HepG2 (cell line): ENCODE measurements at regions not wholly inside any gene's neighbourhood (a gene's known extent, or its start where the extent isn't known, plus 50 kb on each side); places are given as distances from the start of the nearest gene placed in this dataset.

Experiments used
- ATAC-seq: fragments of 200-7000 bp; cut with Tn5 transposase; 3 replicates; pipeline ENCODE4 v1.9.1; 2020; ENCODE audit warnings: mild to moderate bottlenecking, moderate library complexity
- BruUV-seq: library from RNA; stranded (reverse); fragments of 400-500 nt; replicated peaks from 2 replicates; lab custom pipeline; 2021; lab: Mats Ljungman, UMichigan
- CTCF ChIA-PET: fragments of 300-600 bp; formaldehyde crosslinking; extraction: SDS; loops from one replicate; lab custom pipeline; 2021; ENCODE audit warnings: low total read pairs, inconsistent platforms, low intra/inter-chr PET ratio; lab: Yijun Ruan, JAX
- POLR2A ChIA-PET: fragments of 350-600 bp; sonication (Branson Sonifier 250); formaldehyde crosslinking; loops from one replicate; lab custom pipeline; 2020; ENCODE audit warnings: antibody characterized with exemption, inconsistent platforms; lab: Yijun Ruan, JAX
- DNase-seq: peaks from one replicate; pipeline ENCODE4 v3.0.0-alpha.2; 2015; ENCODE audit warnings: low spot score
- FAIRE-seq: peaks from 3 replicates; lab custom pipeline; 2011; peaks lifted over from hg19 to GRCh38; lab: Jason Lieb, UNC
- H2AFZ ChIP-seq: one replicate; pipeline ENCODE4 v1.6.1; 2011; ENCODE audit warnings: low read length, inconsistent platforms
- H3K27ac ChIP-seq: fragments of 300-600 bp; 3 replicates; pipeline ENCODE4 v1.8.0; 2011; ENCODE audit warnings: mixed run types, mild to moderate bottlenecking, mixed read lengths, low read length, inconsistent platforms; ENCODE audit not compliant: insufficient read depth; ENCODE audit errors: extremely low read length
- H3K27me3 ChIP-seq, 2 experiments: fragments of 200-600 bp in 1 of 2; 2 replicates in 1 of 2; 3 replicates in 1 of 2; pipeline versions ENCODE4 v1.6.0 to v1.8.0; 2011; ENCODE audit warnings: low read length in 2 of 2, mild to moderate bottlenecking in 2 of 2, moderate library complexity in 2 of 2, inconsistent platforms in 1 of 2; ENCODE audit not compliant: insufficient read depth in 2 of 2, control insufficient read depth in 1 of 2
- H3K36me3 ChIP-seq, 2 experiments: fragments of 200-600 bp in 1 of 2; replicated peaks in 1 of 2; 2 replicates in 1 of 2; 3 replicates in 1 of 2; pipeline versions ENCODE4 v1.5.1 to v1.8.0; 2011; ENCODE audit warnings: low read length in 2 of 2, inconsistent platforms in 1 of 2; ENCODE audit not compliant: insufficient read depth in 2 of 2, control insufficient read depth in 1 of 2
- H3K4me1 ChIP-seq: 2 replicates; pipeline ENCODE4 v1.5.1; 2012; ENCODE audit warnings: low read length, inconsistent platforms; ENCODE audit not compliant: insufficient read depth
- H3K4me2 ChIP-seq: 2 replicates; pipeline ENCODE4 v1.6.0; 2011; ENCODE audit warnings: low read depth, low read length, inconsistent platforms
- H3K4me3 ChIP-seq, 3 experiments: fragments of 200-600 bp in 1 of 3; sonication (generic), shearing (Covaris generic) in 1 of 3; replicated peaks in 1 of 3; 2 replicates each; pipeline ENCODE4 v1.5.1; 2011 to 2016; ENCODE audit warnings: low read length in 3 of 3, inconsistent platforms in 2 of 3, low read depth in 2 of 3, mild to moderate bottlenecking in 2 of 3, control low read depth in 1 of 3, mixed read lengths in 1 of 3; ENCODE audit not compliant: insufficient read depth in 1 of 3
- H3K79me2 ChIP-seq: one replicate; pipeline ENCODE4 v1.6.1; 2011; ENCODE audit warnings: low read length, inconsistent platforms; ENCODE audit not compliant: insufficient read depth
- H3K9ac ChIP-seq: 2 replicates; pipeline ENCODE4 v1.6.0; 2011; ENCODE audit warnings: mild to moderate bottlenecking, low read depth, low read length, inconsistent platforms; ENCODE audit not compliant: insufficient read depth
- H3K9me3 ChIP-seq: 2 replicates; pipeline ENCODE4 v1.5.1; 2012; ENCODE audit warnings: mild to moderate bottlenecking, low read length
- H4K20me1 ChIP-seq: 2 replicates; pipeline ENCODE4 v1.6.0; 2011; ENCODE audit warnings: inconsistent platforms, mild to moderate bottlenecking, low read length, moderate library complexity; ENCODE audit not compliant: insufficient read depth
- AKNA ChIP-seq: sonication (generic); formaldehyde crosslinking; IDR thresholded peaks from 2 replicates; pipeline ENCODE4 v1.4.0; 2020; ENCODE audit warnings: missing genetic modification reagents, borderline replicate concordance
- CAMTA2 ChIP-seq: sonication (generic); formaldehyde crosslinking; IDR thresholded peaks from 2 replicates; pipeline ENCODE4 v1.4.0; 2020; ENCODE audit warnings: mild to moderate bottlenecking, missing genetic modification reagents, borderline replicate concordance
- PREB ChIP-seq: sonication (generic); formaldehyde crosslinking; IDR thresholded peaks from 2 replicates; pipeline ENCODE4 v1.4.0; 2020; ENCODE audit warnings: missing genetic modification reagents
- STAT5B ChIP-seq: sonication (generic); formaldehyde crosslinking; IDR thresholded peaks from 2 replicates; pipeline ENCODE4 v1.4.0; 2020; ENCODE audit warnings: missing genetic modification reagents
- ZNF441 ChIP-seq: sonication (generic); formaldehyde crosslinking; IDR thresholded peaks from 2 replicates; pipeline ENCODE4 v1.7.0; 2021; ENCODE audit warnings: missing genetic modification reagents, borderline replicate concordance
- WGBS: methylation state at CpG from one replicate; pipeline ENCODE4 v1.1.6; 2017; ENCODE audit warnings: low lambda C conversion rate; 5-methylcytosine and 5-hydroxymethylcytosine counted together
- in situ Hi-C: cut with HindIII; loops from 2 replicates; pipeline ENCODE4 v1.10.0; 2017; ENCODE audit warnings: low pct_unique_long_range_greater_than_20kb; ENCODE audit not compliant: extremely low pct_ligation_motif_present
- intact Hi-C: fragments of 100-400 bp; cut with micrococcal nuclease; formaldehyde crosslinking; loops from one replicate; pipeline ENCODE4 v1.10.0; 2022; ENCODE audit not compliant: unreplicated experiment

- intact Hi-C loops (no loop called here), in situ Hi-C loops (loop anchor here (25.0 kb wide), 1 partner anchor 479 kb away; no protein-coding TSS in a partner anchor)
- no peak overlapping the region for H3K4me3 ChIP-seq
- ATAC-seq (no peak), FAIRE-seq (no peak), DNase-seq (no peak)
- WGBS = 81% methylated on average over 1 of the region's 1 CpG
- no peaks in the 10 kb centered on the region for H4K20me1 ChIP-seq
- no TSS peak for BruUV-seq
- no peak overlapping the region for H3K27ac ChIP-seq
- no peaks in the 10 kb centered on the region for H3K27me3 ChIP-seq
- POLR2A ChIA-PET = no interaction called here
- no peaks in the 10 kb centered on the region for H3K79me2 ChIP-seq
- no peak for TF ChIP-seq PREB (CRISPR knock-in tag)
- no peak for TF ChIP-seq AKNA (CRISPR knock-in tag)
- no peak for TF ChIP-seq ZNF441
- no peak for TF ChIP-seq STAT5B (CRISPR knock-in tag)
- TF ChIP-seq CAMTA2 (CRISPR knock-in tag) = no peak
- CTCF ChIA-PET = no interaction called here
- H2AFZ ChIP-seq = no peak overlapping the region
- no peaks in the 10 kb centered on the region for H3K4me1 ChIP-seq
- H3K4me2 ChIP-seq = no peak overlapping the region
- H3K9me3 ChIP-seq = no peaks in the 10 kb centered on the region
- H3K36me3 ChIP-seq = no peaks in the 10 kb centered on the region
- no peak overlapping the region for H3K9ac ChIP-seq
Measured at GRCh38 chr6:71608646-71609045, 277.7 kb upstream of the RIMS1 start.
